ENCODE measurements at regions not wholly inside any gene's neighbourhood (a gene's known extent, or its start where the extent isn't known, plus 50 kb on each side); places are given as distances from the start of the nearest gene placed in this dataset.

DNA sequence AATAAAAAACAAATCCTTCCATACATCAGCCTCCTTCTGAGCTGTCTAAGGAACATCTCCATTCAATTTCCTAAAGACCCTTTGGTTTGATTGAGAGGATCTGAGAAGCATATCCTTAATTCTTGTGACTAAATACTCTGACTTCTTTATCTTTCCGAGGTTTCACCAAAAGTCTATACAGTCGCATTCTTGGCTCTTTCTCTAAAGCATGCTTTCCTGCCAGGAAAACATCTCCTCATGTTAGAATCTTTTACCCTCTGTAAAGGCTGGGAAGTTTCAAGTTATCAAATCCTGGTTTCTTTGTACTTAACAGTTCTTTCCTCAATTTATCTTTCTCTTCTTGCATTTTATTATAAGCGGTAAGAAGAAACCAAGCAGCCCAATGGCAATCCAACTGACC is 630.4 kb downstream of the PTPRC start:
- Mint-ChIP-seq H3K9me3 (no peaks in the 10 kb centered on the region), H3K4me3 (no peak overlapping the region), H3K36me3 (no peaks in the 10 kb centered on the region), H3K27me3 (no peaks in the 10 kb centered on the region), H3K4me1 (no peaks in the 10 kb centered on the region), H3K27ac (no peak overlapping the region)
- ChIA-PET CTCF (interaction anchor here in 1 of 2 donors (0.5 kb wide), 1 partner anchor 155 kb away, joined by 3 read pairs; no protein-coding TSS in a partner anchor), POLR2A (interaction anchor here in 1 of 2 donors (0.7 kb wide), 1 partner anchor 35 kb away, joined by 3 read pairs; no protein-coding TSS in a partner anchor)
- H3K27ac ChIP-seq (ENCODE audit: low read length): no peak overlapping the region
- DNase-seq (no peak), ATAC-seq (replicated peaks in 1 of 4) (no peak)
- no peaks in the 10 kb centered on the region for H3K9me3 ChIP-seq
- WGBS (ENCODE audit: insufficient coverage): 100% methylated on average over 1 of the region's 3 CpGs
- no peaks in the 10 kb centered on the region for H3K27me3 ChIP-seq (replicated peaks in 1 of 2; ENCODE audit: control insufficient read depth in 2 of 2, extremely low read depth in 1 of 2, insufficient read depth in 2 of 2, low read length in 1 of 2)
- no peaks in the 10 kb centered on the region for H3K4me1 ChIP-seq (ENCODE audit: control insufficient read depth in 1 of 2, extremely low read depth in 1 of 2, insufficient read depth in 2 of 2, low read length in 2 of 2)
- H3K4me3 ChIP-seq (ENCODE audit: control insufficient read depth in 1 of 2, extremely low read depth in 1 of 2, low read length in 1 of 2): no peak overlapping the region
- H3K36me3 ChIP-seq (ENCODE audit: control insufficient read depth in 2 of 2, extremely low read depth in 1 of 2, insufficient read depth in 1 of 2, low read length in 1 of 2): no peaks in the 10 kb centered on the region

DNA sequence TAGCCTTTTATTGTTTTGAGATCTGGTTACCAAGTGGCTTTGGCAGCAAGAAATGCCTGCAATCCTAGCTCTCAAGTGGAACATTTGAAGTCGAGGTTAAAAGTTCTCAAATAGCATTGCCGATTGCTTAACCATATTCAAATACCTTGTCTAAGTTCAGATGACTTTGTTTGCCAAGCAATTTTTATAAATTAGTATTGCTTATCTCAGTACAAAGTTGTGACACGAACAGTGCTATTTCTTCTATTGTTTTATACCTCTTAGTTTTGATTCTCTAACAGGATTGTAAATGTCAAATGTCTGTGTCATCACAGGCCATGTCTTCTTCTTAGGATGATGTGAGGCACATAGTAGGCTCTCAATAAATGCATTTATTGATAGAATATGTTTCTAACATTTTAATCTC is 633.3 kb downstream of the PTPRC start:
- Mint-ChIP-seq H3K4me3 (no peak overlapping the region), H3K36me3 (no peaks in the 10 kb centered on the region), H3K9me3 (no peaks in the 10 kb centered on the region), H3K4me1 (no peaks in the 10 kb centered on the region), H3K27ac (no peak overlapping the region), H3K27me3 (no peaks in the 10 kb centered on the region)
- ATAC-seq (replicated peaks in 1 of 4) (no peak), DNase-seq (no peak)
- Histone ChIP-seq H3K27ac (ENCODE audit: low read length) (no peak overlapping the region), H3K4me3 (ENCODE audit: control insufficient read depth in 1 of 2, extremely low read depth in 1 of 2, low read length in 1 of 2) (no peak overlapping the region), H3K4me1 (ENCODE audit: control insufficient read depth in 1 of 2, extremely low read depth in 1 of 2, insufficient read depth in 2 of 2, low read length in 2 of 2) (no peaks in the 10 kb centered on the region), H3K36me3 (ENCODE audit: control insufficient read depth in 2 of 2, extremely low read depth in 1 of 2, insufficient read depth in 1 of 2, low read length in 1 of 2) (no peaks in the 10 kb centered on the region), H3K27me3 (replicated peaks in 1 of 2; ENCODE audit: control insufficient read depth in 2 of 2, extremely low read depth in 1 of 2, insufficient read depth in 2 of 2, low read length in 1 of 2) (no peaks in the 10 kb centered on the region), H3K9me3 (no peaks in the 10 kb centered on the region)
- WGBS (ENCODE audit: insufficient coverage): no CpG with 5 or more reads among the region's 3 CpGs
- CTCF ChIA-PET: no interaction called here
- POLR2A ChIA-PET: interaction anchor here in 1 of 2 donors (0.6 kb wide), 1 partner anchor 80 kb away, joined by 3 read pairs; no protein-coding TSS in a partner anchor

DNA sequence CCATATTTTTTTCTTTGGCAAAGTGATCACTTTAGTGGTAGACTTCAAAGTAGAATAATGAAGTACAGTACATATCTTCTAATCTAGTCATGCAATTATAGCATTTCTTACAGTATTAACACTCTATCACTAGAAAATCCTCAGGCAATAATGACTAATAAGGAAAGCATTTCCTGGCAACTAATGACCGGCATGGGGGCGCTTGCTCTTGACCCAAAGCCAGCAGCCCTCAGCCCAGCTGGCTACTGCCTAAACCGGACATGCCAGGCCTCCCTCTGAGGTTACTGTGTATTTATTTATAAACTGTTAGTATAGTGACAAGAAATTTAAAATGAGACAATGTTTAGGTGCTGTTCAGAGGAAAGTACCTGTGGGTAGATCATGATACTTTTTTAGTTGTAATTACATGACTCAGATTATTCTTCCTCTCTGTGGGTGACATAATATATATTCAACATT is 633.8 kb downstream of the PTPRC start:
- H3K36me3 ChIP-seq (ENCODE audit: control insufficient read depth in 2 of 2, extremely low read depth in 1 of 2, insufficient read depth in 1 of 2, low read length in 1 of 2): no peaks in the 10 kb centered on the region
- H3K4me1 Mint-ChIP-seq: no peaks in the 10 kb centered on the region
- DNase-seq (no peak), ATAC-seq (replicated peaks in 1 of 4) (no peak)
- H3K27ac ChIP-seq (ENCODE audit: low read length): no peak overlapping the region
- CTCF ChIA-PET: no interaction called here
- WGBS (ENCODE audit: insufficient coverage): no CpG with 5 or more reads among the region's 3 CpGs
- no peaks in the 10 kb centered on the region for H3K9me3 ChIP-seq
- H3K4me3 Mint-ChIP-seq: no peak overlapping the region
- POLR2A ChIA-PET: no interaction called here
- H3K4me3 ChIP-seq (ENCODE audit: control insufficient read depth in 1 of 2, extremely low read depth in 1 of 2, low read length in 1 of 2): no peak overlapping the region
- H3K4me1 ChIP-seq (ENCODE audit: control insufficient read depth in 1 of 2, extremely low read depth in 1 of 2, insufficient read depth in 2 of 2, low read length in 2 of 2): no peaks in the 10 kb centered on the region
- H3K27me3 ChIP-seq (replicated peaks in 1 of 2; ENCODE audit: control insufficient read depth in 2 of 2, extremely low read depth in 1 of 2, insufficient read depth in 2 of 2, low read length in 1 of 2): no peaks in the 10 kb centered on the region
- no peak overlapping the region for H3K27ac Mint-ChIP-seq
- H3K27me3 Mint-ChIP-seq: no peaks in the 10 kb centered on the region
- no peaks in the 10 kb centered on the region for H3K36me3 Mint-ChIP-seq
- no peaks in the 10 kb centered on the region for H3K9me3 Mint-ChIP-seq

DNA sequence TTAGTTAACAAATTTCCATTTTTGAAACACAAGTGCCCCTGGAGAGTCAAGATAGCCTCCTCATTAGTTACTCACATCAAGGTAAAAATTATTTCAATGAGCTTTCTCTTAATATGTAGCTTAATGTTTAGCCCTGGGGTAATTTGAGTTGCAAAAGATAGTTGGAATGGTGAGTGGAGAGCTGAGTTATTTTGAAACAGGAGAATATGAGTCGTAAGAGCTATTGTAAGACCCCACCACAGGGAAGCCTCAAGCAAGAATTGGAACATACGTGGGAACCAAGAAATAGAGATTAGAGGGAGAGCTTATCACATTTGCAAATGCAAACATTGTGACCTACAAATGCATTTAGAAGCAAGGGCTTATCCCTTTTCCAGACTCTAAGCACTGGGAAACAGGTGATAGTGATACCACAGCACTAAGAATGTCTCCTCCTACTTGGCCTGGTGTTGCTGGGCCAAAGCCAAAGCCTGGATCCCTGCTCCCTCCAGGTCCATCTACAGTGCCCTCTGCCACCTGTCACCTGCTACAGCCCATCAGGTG is 635.1 kb downstream of the PTPRC start:
- H3K4me1 Mint-ChIP-seq: no peaks in the 10 kb centered on the region
- CTCF ChIA-PET: no interaction called here

DNA sequence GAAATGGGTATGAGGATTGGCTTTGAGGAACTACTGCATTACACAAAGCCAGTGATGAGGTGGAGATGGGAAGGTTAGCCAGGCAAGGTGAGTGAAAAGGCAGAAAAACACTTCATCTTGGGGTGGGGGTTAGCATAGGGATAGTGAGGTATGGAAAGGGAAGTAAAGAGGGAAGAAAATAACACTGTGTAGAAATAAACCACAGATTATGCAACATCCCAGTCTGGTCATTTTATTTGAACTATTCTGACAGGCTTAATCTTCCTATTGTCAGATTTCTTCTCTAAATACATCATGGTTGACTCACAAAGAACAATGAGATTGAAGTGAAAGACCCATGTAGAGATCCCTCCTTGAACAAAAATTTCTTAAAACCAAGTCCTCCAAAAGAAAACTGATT is 640.2 kb downstream of the PTPRC start:
- Mint-ChIP-seq H3K9me3 (no peaks in the 10 kb centered on the region), H3K4me1 (peaks cover 0 to 8% (median 0%) of the 10 kb centered on the region in 3 donors), H3K36me3 (no peaks in the 10 kb centered on the region), H3K27ac (no peak overlapping the region), H3K4me3 (no peak overlapping the region), H3K27me3 (no peaks in the 10 kb centered on the region)
- ATAC-seq (replicated peaks in 1 of 4) (no peak), DNase-seq (no peak)
- POLR2A ChIA-PET: no interaction called here
- no peaks in the 10 kb centered on the region for H3K27me3 ChIP-seq (replicated peaks in 1 of 2; ENCODE audit: control insufficient read depth in 2 of 2, extremely low read depth in 1 of 2, insufficient read depth in 2 of 2, low read length in 1 of 2)
- H3K4me3 ChIP-seq (ENCODE audit: control insufficient read depth in 1 of 2, extremely low read depth in 1 of 2, low read length in 1 of 2): no peak overlapping the region
- H3K9me3 ChIP-seq: no peaks in the 10 kb centered on the region
- CTCF ChIA-PET: no interaction called here
- H3K36me3 ChIP-seq (ENCODE audit: control insufficient read depth in 2 of 2, extremely low read depth in 1 of 2, insufficient read depth in 1 of 2, low read length in 1 of 2): no peaks in the 10 kb centered on the region
- H3K4me1 ChIP-seq (ENCODE audit: control insufficient read depth in 1 of 2, extremely low read depth in 1 of 2, insufficient read depth in 2 of 2, low read length in 2 of 2): peaks cover 0 to 2% of the 10 kb centered on the region in 2 experiments
- H3K27ac ChIP-seq (ENCODE audit: low read length): no peak overlapping the region

More for the DNA sequence above, 635.1 kb downstream of the PTPRC start:
- Mint-ChIP-seq H3K36me3 (no peaks in the 10 kb centered on the region), H3K27me3 (no peaks in the 10 kb centered on the region), H3K4me3 (no peak overlapping the region), H3K27ac (no peak overlapping the region), H3K9me3 (no peaks in the 10 kb centered on the region)
- POLR2A ChIA-PET: no interaction called here
- WGBS (ENCODE audit: insufficient coverage): no CpG with 5 or more reads among the region's 2 CpGs
- no peak overlapping the region for H3K4me3 ChIP-seq (ENCODE audit: control insufficient read depth in 1 of 2, extremely low read depth in 1 of 2, low read length in 1 of 2)
- H3K27ac ChIP-seq (ENCODE audit: low read length): no peak overlapping the region
- ATAC-seq (replicated peaks in 1 of 4) (no peak), DNase-seq (no peak)
- H3K36me3 ChIP-seq (ENCODE audit: control insufficient read depth in 2 of 2, extremely low read depth in 1 of 2, insufficient read depth in 1 of 2, low read length in 1 of 2): no peaks in the 10 kb centered on the region
- no peaks in the 10 kb centered on the region for H3K9me3 ChIP-seq
- no peaks in the 10 kb centered on the region for H3K4me1 ChIP-seq (ENCODE audit: control insufficient read depth in 1 of 2, extremely low read depth in 1 of 2, insufficient read depth in 2 of 2, low read length in 2 of 2)
- no peaks in the 10 kb centered on the region for H3K27me3 ChIP-seq (replicated peaks in 1 of 2; ENCODE audit: control insufficient read depth in 2 of 2, extremely low read depth in 1 of 2, insufficient read depth in 2 of 2, low read length in 1 of 2)

DNA sequence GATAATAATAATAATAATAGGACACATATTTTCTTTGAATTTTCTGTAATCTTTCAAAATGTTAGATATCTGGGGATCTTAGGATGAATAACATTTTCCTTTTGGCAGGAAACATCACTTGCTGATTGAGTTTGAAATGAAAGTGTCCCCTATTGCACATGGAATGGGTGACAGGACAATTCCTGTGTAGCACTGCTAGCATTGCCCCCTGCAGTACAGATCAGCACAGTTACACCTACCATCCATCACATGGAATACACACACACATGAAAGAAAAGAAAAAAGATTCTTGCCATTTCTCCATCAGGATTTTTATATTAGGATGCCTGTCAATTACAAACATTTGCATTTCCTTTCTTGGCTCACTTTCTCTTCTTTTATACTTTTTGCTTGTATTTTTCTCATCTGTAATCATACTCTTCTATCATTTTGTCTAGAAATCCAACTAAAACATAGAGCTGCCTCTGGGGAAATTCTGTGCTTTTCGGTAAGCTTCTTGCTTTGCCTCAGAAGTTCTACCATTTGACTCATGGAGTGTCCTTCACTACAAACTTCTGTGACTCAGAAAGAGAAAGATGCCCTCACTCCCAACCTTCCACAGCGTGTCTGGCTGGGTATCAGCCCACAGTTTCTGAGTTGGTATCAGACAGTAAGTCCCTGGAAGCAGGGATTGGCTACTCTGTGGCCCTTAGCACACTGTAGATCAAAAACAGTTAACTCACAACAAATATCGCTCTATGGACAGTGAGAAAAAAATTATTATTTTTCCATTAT is 641.2 kb downstream of the PTPRC start:
- Mint-ChIP-seq H3K4me3 (no peak overlapping the region), H3K36me3 (no peaks in the 10 kb centered on the region), H3K4me1 (peaks cover 0 to 8% (median 0%) of the 10 kb centered on the region in 3 donors), H3K27me3 (peaks cover 0 to under 1% of the 10 kb centered on the region in 2 donors), H3K9me3 (no peaks in the 10 kb centered on the region), H3K27ac (no peak overlapping the region)
- POLR2A ChIA-PET: no interaction called here
- no peaks in the 10 kb centered on the region for H3K27me3 ChIP-seq (replicated peaks in 1 of 2; ENCODE audit: control insufficient read depth in 2 of 2, extremely low read depth in 1 of 2, insufficient read depth in 2 of 2, low read length in 1 of 2)
- no peaks in the 10 kb centered on the region for H3K9me3 ChIP-seq
- WGBS (ENCODE audit: insufficient coverage): no CpG with 5 or more reads among the region's 3 CpGs
- CTCF ChIA-PET: interaction anchor here in 1 of 2 donors (0.6 kb wide), 2 partner anchors 145 to 398 kb away, joined by 3 read pairs; no protein-coding TSS in a partner anchor
- ATAC-seq (replicated peaks in 1 of 4): no peak
- H3K27ac ChIP-seq (ENCODE audit: low read length): no peak overlapping the region
- no peak overlapping the region for H3K4me3 ChIP-seq (ENCODE audit: control insufficient read depth in 1 of 2, extremely low read depth in 1 of 2, low read length in 1 of 2)
- peaks cover 0 to 2% of the 10 kb centered on the region in 2 experiments for H3K4me1 ChIP-seq (ENCODE audit: control insufficient read depth in 1 of 2, extremely low read depth in 1 of 2, insufficient read depth in 2 of 2, low read length in 2 of 2)
- no peaks in the 10 kb centered on the region for H3K36me3 ChIP-seq (ENCODE audit: control insufficient read depth in 2 of 2, extremely low read depth in 1 of 2, insufficient read depth in 1 of 2, low read length in 1 of 2)
- no peak for DNase-seq
